GM20431 (cell line): ENCODE measurements at regions not wholly inside any gene's neighbourhood (a gene's known extent, or its start where the extent isn't known, plus 50 kb on each side); places are given as distances from the start of the nearest gene placed in this dataset.

ENCODE experiments used
- in situ Hi-C: fragments of 300-500 bp; cut with MseI, MboI; formaldehyde crosslinking; loops from one replicate; pipeline ENCODE4 v1.15.0; 2020; ENCODE audit warnings: low sequenced_read_pairs; ENCODE audit not compliant: unreplicated experiment

- in situ Hi-C loops = loop anchor here (25.0 kb wide), 1 partner anchor 717 kb away; no protein-coding TSS in a partner anchor
Observed at GRCh38 chr3:102529452-102529851, 94.6 kb downstream of the ZPLD1 start.

- in situ Hi-C loops = loop anchor here (10.0 to 25.0 kb wide), 2 partner anchors 296 to 718 kb away; no protein-coding TSS in a partner anchor
Observed at GRCh38 chr3:102530415-102531181, 95.8 kb downstream of the ZPLD1 start.

GRCh38 chr3:102531686-102532085, 96.9 kb downstream of the ZPLD1 start:
- in situ Hi-C loops = loop anchor here (10.0 to 25.0 kb wide), 2 partner anchors 297 to 719 kb away; no protein-coding TSS in a partner anchor

- in situ Hi-C loops = loop anchor here (10.0 to 25.0 kb wide), 2 partner anchors 298 to 721 kb away; no protein-coding TSS in a partner anchor
Observed at GRCh38 chr3:102532901-102533300, 98.1 kb downstream of the ZPLD1 start.

GRCh38 chr3:102533784-102534183, 99.0 kb downstream of the ZPLD1 start:
- in situ Hi-C loops = loop anchor here (10.0 to 25.0 kb wide), 2 partner anchors 299 to 721 kb away; no protein-coding TSS in a partner anchor

GRCh38 chr3:102536456-102536855, 101.6 kb downstream of the ZPLD1 start:
- in situ Hi-C loops = loop anchor here (10.0 to 25.0 kb wide), 2 partner anchors 302 to 724 kb away; no protein-coding TSS in a partner anchor

GRCh38 chr3:102537123-102537522, 102.3 kb downstream of the ZPLD1 start:
- in situ Hi-C loops = loop anchor here (10.0 to 25.0 kb wide), 2 partner anchors 302 to 725 kb away; no protein-coding TSS in a partner anchor

GRCh38 chr3:102544741-102545140, 109.9 kb downstream of the ZPLD1 start:
- in situ Hi-C loops = loop anchor here (25.0 kb wide), 1 partner anchor 732 kb away; no protein-coding TSS in a partner anchor

- in situ Hi-C loops = loop anchor here (25.0 kb wide), 1 partner anchor 733 kb away; no protein-coding TSS in a partner anchor
Observed at GRCh38 chr3:102545276-102545675, 110.5 kb downstream of the ZPLD1 start.

- in situ Hi-C loops = no loop called here
Observed at GRCh38 chr3:102553876-102554275, 119.1 kb downstream of the ZPLD1 start.

GRCh38 chr3:102570511-102570910, 135.7 kb downstream of the ZPLD1 start:
- in situ Hi-C loops = no loop called here

GRCh38 chr3:102571006-102571405, 136.2 kb downstream of the ZPLD1 start:
- in situ Hi-C loops = no loop called here

GRCh38 chr3:102571720-102572384, 137.0 kb downstream of the ZPLD1 start:
- in situ Hi-C loops = no loop called here

- in situ Hi-C loops = no loop called here
Observed at GRCh38 chr3:102573483-102574028, 138.7 kb downstream of the ZPLD1 start.

- in situ Hi-C loops = no loop called here
Observed at GRCh38 chr3:102574355-102574754, 139.5 kb downstream of the ZPLD1 start.

GRCh38 chr3:102576651-102577050, 141.8 kb downstream of the ZPLD1 start:
- in situ Hi-C loops = no loop called here

- in situ Hi-C loops = no loop called here
Observed at GRCh38 chr3:102577082-102577789, 142.4 kb downstream of the ZPLD1 start.

GRCh38 chr3:102580760-102581159, 145.9 kb downstream of the ZPLD1 start:
- in situ Hi-C loops = no loop called here

- in situ Hi-C loops = no loop called here
Observed at GRCh38 chr3:102586485-102586884, 151.7 kb downstream of the ZPLD1 start.
